Hepatocyte (in vitro differentiated cells): ENCODE measurements at regions not wholly inside any gene's neighbourhood (a gene's known extent, or its start where the extent isn't known, plus 50 kb on each side); places are given as distances from the start of the nearest gene placed in this dataset.

ENCODE experiments used
- DNase-seq: peaks from one replicate; pipeline ENCODE4 v3.0.0-alpha.2; 2016; ENCODE audit warnings: low spot score
- H2AFZ ChIP-seq: fragments of 200-600 bp; sonication (generic); 2 replicates; pipeline ENCODE4 v1.6.0; 2016; ENCODE audit warnings: antibody characterized with exemption, mild to moderate bottlenecking
- H3K27ac ChIP-seq: fragments of 200-600 bp; sonication (generic); 2 replicates; pipeline ENCODE4 v1.5.1; 2016; ENCODE audit warnings: mild to moderate bottlenecking
- H3K27me3 ChIP-seq: fragments of 200-600 bp; sonication (generic); 2 replicates; pipeline ENCODE4 v1.6.1; 2016
- H3K36me3 ChIP-seq: fragments of 200-600 bp; sonication (generic); replicated peaks from 2 replicates; pipeline ENCODE4 v1.5.1; 2016; ENCODE audit warnings: low read depth; ENCODE audit not compliant: insufficient read depth
- H3K4me1 ChIP-seq: fragments of 200-600 bp; sonication (generic); 2 replicates; pipeline ENCODE4 v1.5.1; 2016; ENCODE audit warnings: mild to moderate bottlenecking, moderate library complexity; ENCODE audit not compliant: insufficient read depth
- H3K4me2 ChIP-seq: fragments of 200-600 bp; sonication (generic); 2 replicates; pipeline ENCODE4 v1.6.0; 2016
- H3K4me3 ChIP-seq: fragments of 200-600 bp; sonication (generic); 2 replicates; pipeline ENCODE4 v1.5.1; 2016; ENCODE audit warnings: mild to moderate bottlenecking
- H3K79me2 ChIP-seq: fragments of 200-600 bp; sonication (generic); 2 replicates; pipeline ENCODE4 v1.6.0; 2017; ENCODE audit warnings: mild to moderate bottlenecking
- H3K9me2 ChIP-seq: fragments of 200-600 bp; sonication (generic); replicated peaks from 2 replicates; pipeline ENCODE4 v1.6.0; 2017; ENCODE audit warnings: mild to moderate bottlenecking; ENCODE audit not compliant: insufficient read depth
- H3K9me3 ChIP-seq: fragments of 200-600 bp; sonication (generic); 2 replicates; pipeline ENCODE4 v1.5.1; 2016; ENCODE audit warnings: low read depth, mild to moderate bottlenecking
- H4K20me1 ChIP-seq: fragments of 200-600 bp; sonication (generic); 2 replicates; pipeline ENCODE4 v1.6.0; 2016; ENCODE audit warnings: mild to moderate bottlenecking; ENCODE audit not compliant: insufficient read depth, poor library complexity, severe bottlenecking
- EZH2 ChIP-seq: fragments of 200-600 bp; sonication (generic); IDR thresholded peaks from 2 replicates; pipeline ENCODE4 v1.6.1; 2016; ENCODE audit warnings: antibody characterized with exemption, mild to moderate bottlenecking, borderline replicate concordance
- EZH2phosphoT487 ChIP-seq: fragments of 200-600 bp; sonication (generic); IDR thresholded peaks from one replicate; pipeline ENCODE4 v1.6.1; 2018; ENCODE audit warnings: antibody characterized with exemption, mild to moderate bottlenecking, low read depth, moderate library complexity; ENCODE audit not compliant: unreplicated experiment, severe bottlenecking
- WGBS: methylation state at CpG from one replicate; pipeline ENCODE4 v1.1.6; 2016; ENCODE audit warnings: low lambda C conversion rate; ENCODE audit errors: missing lambda C conversion rate; 5-methylcytosine and 5-hydroxymethylcytosine counted together
- TF ChIP-seq, protein P1 (sequence below): fragments of 200-600 bp; sonication (generic); IDR thresholded peaks from 2 replicates; pipeline ENCODE4 v1.5.1; 2016; ENCODE audit warnings: antibody characterized with exemption, mild to moderate bottlenecking; ENCODE audit not compliant: poor library complexity

DNA sequence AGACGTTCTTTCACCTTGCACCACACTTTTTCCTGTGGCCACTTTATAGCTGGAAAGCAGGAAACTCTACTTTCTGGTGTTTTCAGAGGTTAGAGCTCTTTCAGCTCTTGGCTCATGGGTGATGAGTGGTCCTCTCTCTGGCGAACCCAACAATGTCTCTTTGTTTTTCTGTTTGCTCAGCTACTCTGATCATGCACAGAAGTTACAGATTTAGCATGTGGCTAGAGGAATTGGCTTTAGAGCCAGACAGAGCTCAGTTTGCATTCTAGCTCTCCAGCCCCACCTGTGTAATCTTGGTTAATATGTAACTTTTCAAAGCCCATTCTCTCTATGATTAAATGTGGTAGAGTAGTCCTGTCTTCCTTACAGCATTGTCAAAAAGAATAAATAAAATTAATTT, 225.2 kb downstream of the HAPSTR1 start:
- Histone ChIP-seq H3K9me2 (no peaks in the 10 kb centered on the region), H2AFZ (no peak overlapping the region), H3K4me2 (no peak overlapping the region), H3K27me3 (no peaks in the 10 kb centered on the region), H3K79me2 (no peaks in the 10 kb centered on the region), H3K36me3 (no peaks in the 10 kb centered on the region), H3K4me3 (no peak overlapping the region), H3K27ac (no peak overlapping the region), H3K9me3 (no peaks in the 10 kb centered on the region), H3K4me1 (no peaks in the 10 kb centered on the region), H4K20me1 (no peaks in the 10 kb centered on the region)
- WGBS = 56% methylated on average over 2 of the region's 2 CpGs
- TF ChIP-seq, protein P1, sequence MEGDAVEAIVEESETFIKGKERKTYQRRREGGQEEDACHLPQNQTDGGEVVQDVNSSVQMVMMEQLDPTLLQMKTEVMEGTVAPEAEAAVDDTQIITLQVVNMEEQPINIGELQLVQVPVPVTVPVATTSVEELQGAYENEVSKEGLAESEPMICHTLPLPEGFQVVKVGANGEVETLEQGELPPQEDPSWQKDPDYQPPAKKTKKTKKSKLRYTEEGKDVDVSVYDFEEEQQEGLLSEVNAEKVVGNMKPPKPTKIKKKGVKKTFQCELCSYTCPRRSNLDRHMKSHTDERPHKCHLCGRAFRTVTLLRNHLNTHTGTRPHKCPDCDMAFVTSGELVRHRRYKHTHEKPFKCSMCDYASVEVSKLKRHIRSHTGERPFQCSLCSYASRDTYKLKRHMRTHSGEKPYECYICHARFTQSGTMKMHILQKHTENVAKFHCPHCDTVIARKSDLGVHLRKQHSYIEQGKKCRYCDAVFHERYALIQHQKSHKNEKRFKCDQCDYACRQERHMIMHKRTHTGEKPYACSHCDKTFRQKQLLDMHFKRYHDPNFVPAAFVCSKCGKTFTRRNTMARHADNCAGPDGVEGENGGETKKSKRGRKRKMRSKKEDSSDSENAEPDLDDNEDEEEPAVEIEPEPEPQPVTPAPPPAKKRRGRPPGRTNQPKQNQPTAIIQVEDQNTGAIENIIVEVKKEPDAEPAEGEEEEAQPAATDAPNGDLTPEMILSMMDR = no peak
- TF ChIP-seq EZH2 (no peak), EZH2phosphoT487 (no peak)
- peak; percentile 39 for DNase-seq

DNA sequence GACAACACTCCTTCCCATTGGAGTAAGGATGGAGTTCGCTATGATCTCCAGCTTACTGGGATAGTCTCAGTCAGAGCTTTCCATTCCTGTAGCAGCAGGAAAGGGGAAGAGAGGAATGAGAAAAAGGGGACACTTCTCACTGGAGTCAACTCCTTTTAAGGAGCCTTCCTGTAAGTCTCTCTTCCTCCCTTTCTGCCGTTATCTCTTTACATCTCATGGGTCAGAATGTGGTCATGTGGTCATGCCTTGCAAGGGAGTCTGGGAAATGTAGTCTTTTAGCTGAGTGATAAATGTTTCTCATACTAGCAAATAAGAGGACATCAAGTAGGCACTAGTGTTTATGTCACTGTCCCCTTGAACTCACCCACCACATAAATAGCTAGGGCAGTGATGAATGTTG, 227.3 kb downstream of the HAPSTR1 start:
- Histone ChIP-seq H3K9me3 (no peaks in the 10 kb centered on the region), H3K4me3 (no peak overlapping the region), H3K4me2 (no peak overlapping the region), H2AFZ (no peak overlapping the region), H3K27ac (no peak overlapping the region), H3K36me3 (no peaks in the 10 kb centered on the region), H3K27me3 (no peaks in the 10 kb centered on the region), H3K79me2 (no peaks in the 10 kb centered on the region), H3K9me2 (no peaks in the 10 kb centered on the region), H3K4me1 (no peaks in the 10 kb centered on the region), H4K20me1 (no peaks in the 10 kb centered on the region)
- TF ChIP-seq, protein P1 = no peak
- TF ChIP-seq EZH2phosphoT487 (no peak), EZH2 (no peak)
- no peak for DNase-seq
- WGBS = 68% methylated on average over 2 of the region's 2 CpGs

DNA sequence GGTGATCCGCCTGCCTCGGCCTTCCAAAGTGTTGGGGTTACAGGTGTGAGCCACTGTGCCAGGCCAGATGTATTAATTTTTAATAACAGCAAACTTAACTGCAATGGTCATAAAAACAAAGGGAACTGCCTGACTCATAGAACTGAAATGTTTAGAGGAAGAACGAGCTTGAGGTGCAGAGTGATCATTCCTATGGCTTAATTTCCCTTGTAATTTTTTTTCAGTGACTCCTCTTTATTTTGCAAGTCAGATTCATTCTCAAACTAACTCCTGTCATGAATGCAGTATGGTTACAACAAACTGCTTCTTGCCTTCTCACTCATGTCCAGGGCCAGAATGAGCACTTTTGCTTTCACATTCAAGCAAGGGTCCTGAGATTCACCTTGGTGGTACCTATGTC, 231.3 kb downstream of the HAPSTR1 start:
- Histone ChIP-seq H3K27ac (no peak overlapping the region), H3K4me1 (no peaks in the 10 kb centered on the region)
- TF ChIP-seq, protein P1 = no peak
- TF ChIP-seq EZH2phosphoT487 (no peak), EZH2 (no peak)

DNA sequence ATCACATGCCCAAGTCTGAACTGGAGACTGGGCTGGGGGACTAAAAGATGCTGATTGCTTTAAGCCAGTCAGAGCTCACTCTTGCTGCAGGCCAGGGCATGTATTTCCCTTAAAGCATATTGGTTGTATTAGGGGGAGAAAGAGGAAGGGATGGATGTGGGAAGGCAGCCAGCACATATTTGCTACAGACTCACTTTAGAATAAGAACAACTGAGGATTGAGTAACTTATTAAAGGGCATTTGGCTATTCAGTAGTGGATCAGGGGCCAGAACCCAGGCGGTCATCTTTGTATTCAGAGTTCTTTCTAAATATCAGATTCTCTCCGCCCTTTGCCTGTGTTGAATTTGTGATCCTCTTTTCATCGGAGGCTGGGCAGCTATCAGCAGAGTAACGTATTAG, 231.7 kb downstream of the HAPSTR1 start:
- H2AFZ ChIP-seq = no peak overlapping the region
- no peaks in the 10 kb centered on the region for H4K20me1 ChIP-seq
- H3K4me1 ChIP-seq = no peaks in the 10 kb centered on the region
- no peak overlapping the region for H3K27ac ChIP-seq
- no peak overlapping the region for H3K4me3 ChIP-seq
- no peaks in the 10 kb centered on the region for H3K9me3 ChIP-seq
- H3K4me2 ChIP-seq = no peak overlapping the region
- H3K79me2 ChIP-seq = no peaks in the 10 kb centered on the region
- H3K36me3 ChIP-seq = no peaks in the 10 kb centered on the region
- TF ChIP-seq EZH2phosphoT487 (no peak), EZH2 (no peak)
- TF ChIP-seq, protein P1 = no peak
- H3K27me3 ChIP-seq = no peaks in the 10 kb centered on the region
- H3K9me2 ChIP-seq = no peaks in the 10 kb centered on the region
- 87% methylated on average over 4 of the region's 4 CpGs for WGBS
- DNase-seq = no peak

More for the DNA sequence above, 231.3 kb downstream of the HAPSTR1 start:
- no peaks in the 10 kb centered on the region for H3K27me3 ChIP-seq
- WGBS = 75% methylated on average over 3 of the region's 3 CpGs
- no peak overlapping the region for H3K4me2 ChIP-seq
- no peaks in the 10 kb centered on the region for H3K36me3 ChIP-seq
- H4K20me1 ChIP-seq = no peaks in the 10 kb centered on the region
- H2AFZ ChIP-seq = no peak overlapping the region
- no peak for DNase-seq
- H3K4me3 ChIP-seq = no peak overlapping the region
- no peaks in the 10 kb centered on the region for H3K9me3 ChIP-seq
- no peaks in the 10 kb centered on the region for H3K9me2 ChIP-seq
- H3K79me2 ChIP-seq = no peaks in the 10 kb centered on the region
